DND-41 (cell line): ENCODE measurements at regions not wholly inside any gene's neighbourhood (a gene's known extent, or its start where the extent isn't known, plus 50 kb on each side); places are given as distances from the start of the nearest gene placed in this dataset.

Experiments used
- ATAC-seq: fragments of 200-7000 bp; cut with Tn5 transposase; 3 replicates; pipeline ENCODE4 v1.9.1; 2021; ENCODE audit warnings: low read depth; ENCODE audit not compliant: insufficient read depth
- DNase-seq: peaks from one replicate; pipeline ENCODE4 v3.0.0-alpha.2; 2020
- H2AFZ ChIP-seq: 2 replicates; pipeline ENCODE4 v1.6.0; 2012; ENCODE audit warnings: low read depth, low read length
- H3K27ac ChIP-seq: 2 replicates; pipeline ENCODE4 v1.5.1; 2012; ENCODE audit warnings: low read length, inconsistent platforms
- H3K27me3 ChIP-seq: fragments of 200-600 bp; sonication (generic); 2 replicates; pipeline ENCODE4 v1.6.0; 2012; ENCODE audit warnings: low read length, mild to moderate bottlenecking, inconsistent platforms; ENCODE audit not compliant: insufficient read depth, poor library complexity
- H3K36me3 ChIP-seq: 2 replicates; pipeline ENCODE4 v1.5.1; 2012; ENCODE audit warnings: low read length, inconsistent platforms; ENCODE audit not compliant: insufficient read depth
- H3K4me1 ChIP-seq: 2 replicates; pipeline ENCODE4 v1.5.1; 2012; ENCODE audit warnings: mild to moderate bottlenecking, low read length; ENCODE audit not compliant: insufficient read depth
- H3K4me2 ChIP-seq: 2 replicates; pipeline ENCODE4 v1.6.0; 2012; ENCODE audit warnings: mild to moderate bottlenecking, moderate library complexity, low read length, inconsistent platforms; ENCODE audit not compliant: insufficient read depth
- H3K4me3 ChIP-seq, 2 experiments: fragments of 200-600 bp in 1 of 2; shearing (Covaris generic) in 1 of 2; 2 replicates each; pipeline ENCODE4 v1.5.1; 2012 to 2016; ENCODE audit warnings: inconsistent platforms in 2 of 2, low read length in 2 of 2, mild to moderate bottlenecking in 2 of 2, low read depth in 1 of 2, moderate library complexity in 1 of 2
- H3K79me2 ChIP-seq: 2 replicates; pipeline ENCODE4 v1.6.0; 2012; ENCODE audit warnings: low read length, inconsistent platforms; ENCODE audit not compliant: insufficient read depth
- H3K9ac ChIP-seq: 2 replicates; pipeline ENCODE4 v1.6.0; 2012; ENCODE audit warnings: low read depth, mild to moderate bottlenecking, inconsistent platforms, low read length, moderate library complexity
- H3K9me3 ChIP-seq: 2 replicates; pipeline ENCODE4 v1.5.1; 2012; ENCODE audit warnings: low read length, moderate library complexity, mild to moderate bottlenecking, inconsistent platforms; ENCODE audit not compliant: insufficient read depth, severe bottlenecking
- H4K20me1 ChIP-seq: 2 replicates; pipeline ENCODE4 v1.6.0; 2012; ENCODE audit warnings: low read length; ENCODE audit not compliant: insufficient read depth
- CTCF ChIP-seq: IDR thresholded peaks from 2 replicates; pipeline ENCODE4 v1.5.1; 2012; ENCODE audit warnings: borderline replicate concordance, low read length, moderate library complexity, mild to moderate bottlenecking; ENCODE audit not compliant: poor library complexity, severe bottlenecking; ENCODE audit errors: extremely low read depth
- EZH2 ChIP-seq: IDR thresholded peaks from 3 replicates; pipeline ENCODE4 v1.6.1; 2012; ENCODE audit warnings: borderline replicate concordance, low read depth, mild to moderate bottlenecking, moderate library complexity, low read length, inconsistent platforms; ENCODE audit not compliant: severe bottlenecking

GRCh38 chr17:72530454-72530853 is 409.6 kb downstream of the SOX9 start:
- H4K20me1 ChIP-seq: no peaks in the 10 kb centered on the region
- H3K4me2 ChIP-seq: no peak overlapping the region
- H3K27ac ChIP-seq: no peak overlapping the region
- H2AFZ ChIP-seq: no peak overlapping the region
- no peaks in the 10 kb centered on the region for H3K79me2 ChIP-seq
- H3K9ac ChIP-seq: no peak overlapping the region
- no peak for DNase-seq
- no peaks in the 10 kb centered on the region for H3K36me3 ChIP-seq
- H3K4me3 ChIP-seq: no peak overlapping the region
- no peak for TF ChIP-seq CTCF
- no peak for TF ChIP-seq EZH2
- no peak for ATAC-seq
- peaks cover 5% of the 10 kb centered on the region for H3K27me3 ChIP-seq
- H3K9me3 ChIP-seq: no peaks in the 10 kb centered on the region
- H3K4me1 ChIP-seq: no peaks in the 10 kb centered on the region

DNA sequence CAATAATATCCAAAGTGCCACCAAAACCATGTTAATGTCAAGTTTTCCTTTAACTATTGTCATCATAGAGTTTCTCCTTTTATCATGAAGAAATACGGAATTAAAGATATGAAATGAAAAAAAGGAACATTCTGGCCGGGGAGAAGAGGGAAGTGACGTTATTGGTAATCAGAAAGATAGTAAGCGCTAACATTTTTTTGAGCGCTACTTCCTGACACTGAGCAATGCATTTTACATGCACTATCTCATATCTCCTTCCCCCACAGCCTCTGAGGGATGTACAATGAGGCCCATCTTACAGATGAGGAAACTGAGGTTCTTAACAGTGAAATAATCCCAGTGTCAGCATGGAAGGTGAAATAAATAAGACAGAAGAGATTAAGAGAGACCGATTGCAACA is 410.9 kb downstream of the SOX9 start:
- Histone ChIP-seq H4K20me1 (no peaks in the 10 kb centered on the region), H3K27ac (no peak overlapping the region), H3K36me3 (no peaks in the 10 kb centered on the region), H3K9me3 (no peaks in the 10 kb centered on the region), H3K4me2 (no peak overlapping the region), H3K27me3 (peaks cover under 1% of the 10 kb centered on the region), H3K9ac (no peak overlapping the region), H2AFZ (no peak overlapping the region), H3K4me1 (no peaks in the 10 kb centered on the region), H3K4me3 (no peak overlapping the region), H3K79me2 (no peaks in the 10 kb centered on the region)
- ATAC-seq: no peak
- no peak for TF ChIP-seq EZH2
- TF ChIP-seq CTCF: no peak
- no peak for DNase-seq

DNA sequence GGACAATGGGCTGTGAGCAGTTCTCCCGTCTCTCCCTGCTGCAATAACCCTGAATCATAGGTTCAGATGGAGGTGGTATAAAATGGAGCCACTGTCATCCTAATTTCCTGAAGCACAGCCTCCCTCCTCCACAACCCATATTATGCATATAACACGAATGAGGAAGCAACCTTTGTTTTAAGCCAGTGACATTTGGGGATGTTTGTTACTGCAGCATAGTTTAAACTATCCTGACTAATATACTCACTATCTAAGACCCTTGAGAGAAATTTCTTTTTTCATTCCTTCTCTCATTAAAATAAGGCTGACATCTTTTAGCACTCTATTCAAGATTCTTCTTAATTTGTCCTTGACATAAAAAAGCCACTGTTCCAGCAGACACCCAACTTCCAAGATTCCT is 413.4 kb downstream of the SOX9 start:
- DNase-seq: no peak
- Histone ChIP-seq H3K4me2 (no peak overlapping the region), H3K4me1 (no peaks in the 10 kb centered on the region), H3K27ac (no peak overlapping the region), H3K36me3 (no peaks in the 10 kb centered on the region), H3K79me2 (no peaks in the 10 kb centered on the region), H3K9me3 (no peaks in the 10 kb centered on the region), H3K9ac (no peak overlapping the region), H3K27me3 (no peaks in the 10 kb centered on the region), H3K4me3 (no peak overlapping the region), H2AFZ (no peak overlapping the region), H4K20me1 (no peaks in the 10 kb centered on the region)
- no peak for ATAC-seq
- TF ChIP-seq EZH2 (no peak), CTCF (no peak)

DNA sequence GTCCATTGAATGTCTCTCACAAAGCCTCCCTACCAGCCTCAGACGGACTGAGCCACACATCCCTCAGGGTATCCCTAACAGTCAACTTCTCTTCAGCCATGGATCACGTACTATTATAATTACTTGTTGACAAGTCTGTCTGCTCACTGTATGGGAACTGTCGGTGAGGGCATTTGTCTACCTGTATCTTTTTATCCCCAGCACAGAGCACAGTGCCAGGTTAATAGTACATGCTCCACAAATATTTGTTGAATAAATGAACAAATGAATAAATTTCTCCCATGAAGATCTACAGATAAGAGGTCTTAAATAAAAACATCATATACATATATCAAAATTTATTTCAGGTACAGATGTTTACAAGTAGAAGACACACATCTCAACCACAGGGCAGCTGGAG is 414.0 kb downstream of the SOX9 start:
- Histone ChIP-seq H3K4me2 (no peak overlapping the region), H3K4me1 (no peaks in the 10 kb centered on the region), H3K36me3 (no peaks in the 10 kb centered on the region), H3K27me3 (peaks cover 4% of the 10 kb centered on the region), H3K4me3 (no peak overlapping the region), H4K20me1 (no peaks in the 10 kb centered on the region), H3K9me3 (no peaks in the 10 kb centered on the region), H3K79me2 (no peaks in the 10 kb centered on the region), H2AFZ (no peak overlapping the region), H3K9ac (no peak overlapping the region), H3K27ac (no peak overlapping the region)
- ATAC-seq (no peak), DNase-seq (no peak)
- TF ChIP-seq EZH2: no peak
- TF ChIP-seq CTCF: no peak
